Endodermal cell (in vitro differentiated cells): ENCODE measurements at regions not wholly inside any gene's neighbourhood (a gene's known extent, or its start where the extent isn't known, plus 50 kb on each side); places are given as distances from the start of the nearest gene placed in this dataset.
A peak's percentile ranks its signal among the peaks of the same experiment; 100 is the strongest.

ENCODE experiments used
- DNase-seq: peaks from one replicate; pipeline ENCODE4 v3.0.0-alpha.2; 2017
- H3K27ac ChIP-seq: 2 replicates; pipeline ENCODE4 v1.5.1; 2013; ENCODE audit warnings: mild to moderate bottlenecking, low read depth, low read length, moderate library complexity
- H3K27me3 ChIP-seq: 2 replicates; pipeline ENCODE4 v1.6.1; 2013; ENCODE audit warnings: mild to moderate bottlenecking, low read length, moderate library complexity; ENCODE audit not compliant: insufficient read depth, control insufficient read depth, poor library complexity, severe bottlenecking
- H3K36me3 ChIP-seq: 2 replicates; pipeline ENCODE4 v1.7.0; 2013; ENCODE audit warnings: mild to moderate bottlenecking, low read length, moderate library complexity; ENCODE audit not compliant: control insufficient read depth, insufficient read depth
- H3K4me1 ChIP-seq: one replicate; pipeline ENCODE4 v1.7.0; 2013; ENCODE audit warnings: low read length; ENCODE audit not compliant: control insufficient read depth, insufficient read depth
- H3K4me3 ChIP-seq: 2 replicates; pipeline ENCODE4 v1.5.1; 2013; ENCODE audit warnings: mild to moderate bottlenecking, low read length, moderate library complexity
- H3K9ac ChIP-seq: 2 replicates; pipeline ENCODE4 v1.6.1; 2013; ENCODE audit warnings: mild to moderate bottlenecking, low read length, moderate library complexity; ENCODE audit not compliant: poor library complexity, severe bottlenecking; ENCODE audit errors: extremely low read depth
- H3K9me3 ChIP-seq: 2 replicates; pipeline ENCODE4 v1.6.1; 2013; ENCODE audit warnings: mild to moderate bottlenecking, low read length, moderate library complexity; ENCODE audit not compliant: control insufficient read depth
- H3K27ac Mint-ChIP-seq: 2 replicates; pipeline ENCODE4 v1.8.0; 2020; ENCODE audit warnings: mixed read lengths
- H3K27me3 Mint-ChIP-seq: 2 replicates; pipeline ENCODE4 v1.8.0; 2021; ENCODE audit warnings: mild to moderate bottlenecking, mixed read lengths; ENCODE audit not compliant: insufficient read depth
- H3K36me3 Mint-ChIP-seq: 2 replicates; pipeline ENCODE4 v1.8.0; 2020; ENCODE audit warnings: low read depth, mixed read lengths
- H3K4me1 Mint-ChIP-seq: 2 replicates; pipeline ENCODE4 v1.8.0; 2020; ENCODE audit warnings: mixed read lengths
- H3K4me3 Mint-ChIP-seq: 2 replicates; pipeline ENCODE4 v1.8.0; 2020; ENCODE audit warnings: mild to moderate bottlenecking, moderate library complexity, mixed read lengths
- H3K9me3 Mint-ChIP-seq: 2 replicates; pipeline ENCODE4 v1.8.0; 2020; ENCODE audit warnings: mild to moderate bottlenecking, mixed read lengths
- WGBS, 2 experiments: methylation state at CpG; one replicate each; pipeline versions ENCODE4 v1.1.5 to v1.1.7; 2013; ENCODE audit warnings: missing lambda C conversion rate in 2 of 2, mixed read lengths in 1 of 2; ENCODE audit not compliant: insufficient coverage in 1 of 2, insufficient read length in 1 of 2; 5-methylcytosine and 5-hydroxymethylcytosine counted together
- TF ChIP-seq, protein P1 (sequence below): fragments of 200-600 bp; sonication (generic); conservative IDR thresholded peaks from 2 replicates; pipeline ENCODE4 v1.5.0; 2021; ENCODE audit warnings: antibody characterized with exemption, mild to moderate bottlenecking

DNA sequence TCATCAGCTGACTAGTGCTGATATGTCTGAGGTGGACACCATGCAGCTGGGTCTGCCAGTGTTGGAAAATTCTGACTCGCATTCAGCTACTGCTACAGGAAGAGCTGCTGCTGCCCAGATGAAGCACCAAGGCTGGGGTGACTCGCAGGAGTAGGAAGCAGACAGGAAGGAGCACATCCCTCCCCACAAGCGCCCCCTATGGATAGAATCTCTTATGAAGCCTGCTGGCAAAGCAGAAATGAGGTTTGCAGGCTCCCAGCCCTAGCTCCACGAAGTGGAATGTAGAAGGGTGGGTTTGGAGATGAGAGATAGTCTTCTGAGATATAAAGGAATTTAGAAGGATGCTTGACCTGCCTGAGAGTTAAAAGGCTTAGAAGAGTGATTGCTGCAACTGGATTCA, 443.0 kb downstream of the ACTL7B start:
- TF ChIP-seq, protein P1, sequence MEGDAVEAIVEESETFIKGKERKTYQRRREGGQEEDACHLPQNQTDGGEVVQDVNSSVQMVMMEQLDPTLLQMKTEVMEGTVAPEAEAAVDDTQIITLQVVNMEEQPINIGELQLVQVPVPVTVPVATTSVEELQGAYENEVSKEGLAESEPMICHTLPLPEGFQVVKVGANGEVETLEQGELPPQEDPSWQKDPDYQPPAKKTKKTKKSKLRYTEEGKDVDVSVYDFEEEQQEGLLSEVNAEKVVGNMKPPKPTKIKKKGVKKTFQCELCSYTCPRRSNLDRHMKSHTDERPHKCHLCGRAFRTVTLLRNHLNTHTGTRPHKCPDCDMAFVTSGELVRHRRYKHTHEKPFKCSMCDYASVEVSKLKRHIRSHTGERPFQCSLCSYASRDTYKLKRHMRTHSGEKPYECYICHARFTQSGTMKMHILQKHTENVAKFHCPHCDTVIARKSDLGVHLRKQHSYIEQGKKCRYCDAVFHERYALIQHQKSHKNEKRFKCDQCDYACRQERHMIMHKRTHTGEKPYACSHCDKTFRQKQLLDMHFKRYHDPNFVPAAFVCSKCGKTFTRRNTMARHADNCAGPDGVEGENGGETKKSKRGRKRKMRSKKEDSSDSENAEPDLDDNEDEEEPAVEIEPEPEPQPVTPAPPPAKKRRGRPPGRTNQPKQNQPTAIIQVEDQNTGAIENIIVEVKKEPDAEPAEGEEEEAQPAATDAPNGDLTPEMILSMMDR, result peak; percentile 72
- Mint-ChIP-seq H3K9me3 (no peaks in the 10 kb centered on the region), H3K4me3 (no peak overlapping the region), H3K27me3 (no peaks in the 10 kb centered on the region), H3K27ac (no peak overlapping the region), H3K4me1 (no peaks in the 10 kb centered on the region), H3K36me3 (no peaks in the 10 kb centered on the region)
- H3K4me3 ChIP-seq, result no peak overlapping the region
- H3K9ac ChIP-seq, result no peak overlapping the region
- H3K4me1 ChIP-seq, result no peaks in the 10 kb centered on the region
- WGBS, 2 experiments, result 76% methylated on average over 4 of the region's 4 CpGs; no CpG with 5 or more reads in 1 of the 2 experiments
- H3K27me3 ChIP-seq, result no peaks in the 10 kb centered on the region
- no peaks in the 10 kb centered on the region for H3K36me3 ChIP-seq
- H3K9me3 ChIP-seq, result no peaks in the 10 kb centered on the region
- peak; percentile 86 for DNase-seq
- H3K27ac ChIP-seq, result no peak overlapping the region

DNA sequence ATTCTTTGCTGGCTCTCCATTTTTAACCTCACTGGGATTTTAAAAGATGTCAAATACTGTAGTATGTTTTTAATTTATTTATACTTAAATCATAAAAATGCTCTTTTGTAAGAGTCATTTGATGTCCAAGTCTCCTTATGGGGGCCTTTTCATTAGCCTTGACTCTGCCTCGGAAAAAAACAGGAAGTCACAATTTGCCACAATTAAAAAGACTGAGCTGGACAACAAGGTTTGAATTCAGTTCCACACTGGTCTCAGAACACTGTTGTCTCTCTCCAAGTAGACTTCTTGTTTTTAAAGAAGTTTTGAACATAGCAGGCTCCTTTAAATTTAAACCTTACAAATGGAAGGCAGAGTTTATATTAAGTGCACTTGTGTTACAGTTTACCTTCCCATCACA, 444.2 kb downstream of the ACTL7B start:
- no peaks in the 10 kb centered on the region for H3K36me3 ChIP-seq
- Mint-ChIP-seq H3K27ac (no peak overlapping the region), H3K36me3 (no peaks in the 10 kb centered on the region), H3K9me3 (no peaks in the 10 kb centered on the region), H3K4me1 (no peaks in the 10 kb centered on the region), H3K4me3 (no peak overlapping the region), H3K27me3 (no peaks in the 10 kb centered on the region)
- WGBS, 2 experiments, result 86 to 100% methylated on average over 1 of the region's 1 CpG
- TF ChIP-seq, protein P1, result no peak
- H3K9me3 ChIP-seq, result no peaks in the 10 kb centered on the region
- no peak for DNase-seq
- H3K4me1 ChIP-seq, result no peaks in the 10 kb centered on the region
- H3K9ac ChIP-seq, result no peak overlapping the region
- no peak overlapping the region for H3K27ac ChIP-seq
- H3K4me3 ChIP-seq, result no peak overlapping the region
- no peaks in the 10 kb centered on the region for H3K27me3 ChIP-seq

DNA sequence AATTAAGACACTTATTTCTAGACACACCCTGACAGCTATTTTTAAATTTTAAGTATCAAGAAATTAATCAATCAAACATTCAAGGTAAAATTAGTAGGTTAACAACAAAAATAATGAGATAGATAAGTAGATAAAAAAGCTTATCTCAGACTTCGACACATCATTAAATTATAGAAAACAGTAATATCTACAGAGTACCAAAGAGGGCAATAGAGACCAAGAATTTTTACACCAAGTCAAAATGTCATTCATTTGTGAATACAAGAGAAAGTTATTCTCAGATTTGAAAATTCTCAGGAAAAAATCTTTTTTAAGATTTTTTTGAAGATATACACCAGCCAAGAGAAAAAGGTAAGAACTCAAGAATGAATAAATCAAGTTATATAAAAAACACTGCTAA, 445.6 kb downstream of the ACTL7B start:
- Histone ChIP-seq H3K36me3 (no peaks in the 10 kb centered on the region), H3K4me3 (no peak overlapping the region), H3K4me1 (no peaks in the 10 kb centered on the region), H3K27ac (no peak overlapping the region), H3K9me3 (no peaks in the 10 kb centered on the region), H3K9ac (no peak overlapping the region), H3K27me3 (no peaks in the 10 kb centered on the region)
- H3K4me1 Mint-ChIP-seq, result no peaks in the 10 kb centered on the region
- DNase-seq, result no peak
- 100% methylated on average over 1 of the region's 1 CpG; no CpG with 5 or more reads in 1 of the 2 experiments for WGBS, 2 experiments
- H3K9me3 Mint-ChIP-seq, result no peaks in the 10 kb centered on the region
- H3K27me3 Mint-ChIP-seq, result no peaks in the 10 kb centered on the region
- TF ChIP-seq, protein P1, result no peak
- H3K27ac Mint-ChIP-seq, result no peak overlapping the region
- no peak overlapping the region for H3K4me3 Mint-ChIP-seq
- no peaks in the 10 kb centered on the region for H3K36me3 Mint-ChIP-seq
